ENCODE measurements at regions not wholly inside any gene's neighbourhood (a gene's known extent, or its start where the extent isn't known, plus 50 kb on each side); places are given as distances from the start of the nearest gene placed in this dataset.

- no peak for TF ChIP-seq CTCF (IDR thresholded peaks at IDR 0.05; ENCODE audit: poor library complexity, severe bottlenecking)
- no peak for TF ChIP-seq POLR2AphosphoS5 (IDR thresholded peaks at IDR 0.05)
- TF ChIP-seq SMC3 (conservative IDR thresholded peaks at IDR 0.05; ENCODE audit: poor library complexity) = no peak
- no peak for TF ChIP-seq EZH2 (IDR thresholded peaks at IDR 0.05; ENCODE audit: borderline replicate concordance, insufficient read depth, low read length, poor library complexity, severe bottlenecking)
- TF ChIP-seq REST (IDR thresholded peaks at IDR 0.05; ENCODE audit: borderline replicate concordance) = no peak
These were observed 108.8 kb upstream of the SORBS2 start for GRCh38 chr4:185920691-185921260.
